ENCODE measurements at regions not wholly inside any gene's neighbourhood (a gene's known extent, or its start where the extent isn't known, plus 50 kb on each side); places are given as distances from the start of the nearest gene placed in this dataset.

DNA sequence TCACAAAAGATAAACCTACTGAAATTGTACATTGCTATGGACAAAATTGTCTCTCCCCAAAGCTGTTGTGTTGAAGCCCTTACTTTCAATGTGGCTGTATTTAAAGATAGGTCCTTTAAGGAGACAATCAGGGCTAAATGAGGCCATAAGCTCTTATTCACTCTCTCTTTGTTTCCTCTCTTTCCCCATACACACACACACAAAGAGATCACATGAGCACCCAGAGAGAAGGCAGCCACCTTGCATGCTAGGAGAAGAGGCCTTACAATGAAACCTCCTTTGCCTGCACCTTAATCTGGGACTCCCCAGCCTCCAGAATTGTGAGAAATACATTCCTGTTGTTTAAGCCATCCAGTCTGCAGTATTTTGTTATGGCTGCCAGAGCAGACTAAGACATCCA, 1295.6 kb upstream of the CDH6 start:
- in situ Hi-C loops (cut with HindIII; ENCODE audit: low pct_unique_long_range_greater_than_20kb, low sequenced_read_pairs), result no loop called here
- DNase-seq (ENCODE audit: low read depth, low spot score), result peak; percentile 56

DNA sequence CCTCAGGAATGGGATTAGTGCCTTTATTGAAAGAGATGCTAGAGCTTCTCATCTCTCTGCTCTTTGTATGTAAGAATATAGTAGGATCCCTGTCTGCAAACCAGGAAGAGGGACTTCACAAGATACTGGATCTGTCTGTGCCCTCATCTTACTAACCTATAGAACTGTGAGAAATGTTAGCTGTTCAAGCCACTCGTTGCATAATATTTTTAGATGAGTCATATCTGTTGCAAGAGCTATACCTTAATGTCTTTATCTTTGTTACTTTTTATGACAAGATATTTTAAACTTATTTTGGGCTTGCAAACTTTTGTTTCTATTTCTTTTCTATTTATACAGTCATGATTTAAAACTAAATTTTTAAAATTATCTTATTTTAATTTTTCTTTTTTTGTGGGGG, 1296.8 kb upstream of the CDH6 start:
- DNase-seq (ENCODE audit: low read depth, low spot score), result peak; percentile 13
- in situ Hi-C loops (cut with HindIII; ENCODE audit: low pct_unique_long_range_greater_than_20kb, low sequenced_read_pairs), result no loop called here

GRCh38 chr5:29894668-29895067, 1298.8 kb upstream of the CDH6 start:
- no peak for DNase-seq (ENCODE audit: low read depth, low spot score)
- in situ Hi-C loops (cut with HindIII; ENCODE audit: low pct_unique_long_range_greater_than_20kb, low sequenced_read_pairs), result no loop called here

DNA sequence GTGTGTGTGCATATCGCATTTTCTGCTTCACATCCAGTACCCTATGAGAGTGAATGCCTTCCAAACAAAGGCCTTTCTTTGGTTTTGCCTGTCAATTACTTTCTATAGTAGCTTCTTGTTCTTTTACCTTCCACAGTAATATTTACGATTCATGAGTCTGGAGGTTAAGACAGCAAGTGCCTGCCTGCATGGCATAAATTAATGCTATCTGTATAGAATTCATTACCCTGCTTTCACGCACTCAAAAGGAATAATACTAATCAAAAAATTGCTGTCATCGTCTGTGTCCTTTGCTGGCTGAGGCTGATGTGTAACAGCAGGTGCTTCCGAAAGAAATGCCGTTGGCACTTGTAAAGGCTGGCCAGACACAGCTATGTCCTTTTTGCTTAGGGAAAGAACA, 1304.4 kb upstream of the CDH6 start:
- DNase-seq (ENCODE audit: low read depth, low spot score), result no peak
- in situ Hi-C loops (cut with HindIII; ENCODE audit: low pct_unique_long_range_greater_than_20kb, low sequenced_read_pairs), result no loop called here

GRCh38 chr5:29885595-29885994, 1307.9 kb upstream of the CDH6 start:
- DNase-seq (ENCODE audit: low read depth, low spot score), result no peak
- in situ Hi-C loops (cut with HindIII; ENCODE audit: low pct_unique_long_range_greater_than_20kb, low sequenced_read_pairs), result no loop called here

GRCh38 chr5:29882036-29882435, 1311.5 kb upstream of the CDH6 start:
- in situ Hi-C loops (cut with HindIII; ENCODE audit: low pct_unique_long_range_greater_than_20kb, low sequenced_read_pairs), result no loop called here
- DNase-seq (ENCODE audit: low read depth, low spot score), result no peak

DNA sequence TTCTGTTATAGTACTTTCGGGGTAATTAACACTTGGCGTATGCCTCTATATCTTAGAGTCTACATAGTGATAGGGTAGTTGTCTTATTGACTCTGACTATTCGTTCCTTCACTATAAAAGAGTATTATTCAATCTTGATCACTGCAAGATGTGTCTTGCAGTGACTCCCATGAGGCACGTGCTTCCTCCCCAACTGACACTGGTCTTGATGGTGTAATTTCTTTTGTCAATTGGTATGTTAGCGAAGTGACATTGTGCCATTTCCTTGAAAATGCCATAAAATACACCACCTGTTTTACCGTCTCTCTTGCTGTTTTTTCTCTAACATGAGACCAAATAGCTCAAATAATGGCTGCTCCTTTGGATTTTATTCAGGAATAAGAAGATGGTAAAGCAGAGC, 1314.1 kb upstream of the CDH6 start:
- no peak for DNase-seq (ENCODE audit: low read depth, low spot score)
- in situ Hi-C loops (cut with HindIII; ENCODE audit: low pct_unique_long_range_greater_than_20kb, low sequenced_read_pairs), result no loop called here

DNA sequence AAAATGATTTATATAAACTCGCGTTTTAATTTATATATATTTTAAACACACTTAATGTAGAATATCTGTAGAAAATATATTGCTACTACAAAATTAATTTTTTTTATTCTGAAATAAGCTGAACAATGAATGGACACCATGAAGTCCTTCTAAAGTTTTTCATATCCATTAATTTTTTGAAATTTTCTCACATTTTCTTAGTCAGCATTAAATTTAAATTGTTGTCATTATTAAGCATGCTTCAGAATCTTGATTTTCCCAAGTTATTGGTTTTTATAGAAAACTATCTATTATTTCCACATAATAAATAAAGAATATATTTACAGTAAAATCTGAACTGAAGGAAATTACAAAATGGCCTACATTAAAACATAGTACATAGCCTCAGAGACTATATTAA, 1314.9 kb upstream of the CDH6 start:
- in situ Hi-C loops (cut with HindIII; ENCODE audit: low pct_unique_long_range_greater_than_20kb, low sequenced_read_pairs), result no loop called here

GRCh38 chr5:29867155-29867554, 1326.3 kb upstream of the CDH6 start:
- no peak for DNase-seq (ENCODE audit: low read depth, low spot score)
- in situ Hi-C loops (cut with HindIII; ENCODE audit: low pct_unique_long_range_greater_than_20kb, low sequenced_read_pairs), result no loop called here

More for the DNA sequence above, 1314.9 kb upstream of the CDH6 start:
- no peak for DNase-seq (ENCODE audit: low read depth, low spot score)

- in situ Hi-C loops (cut with HindIII; ENCODE audit: low pct_unique_long_range_greater_than_20kb, low sequenced_read_pairs), result no loop called here
Measured at GRCh38 chr5:29853711-29854220, 1339.7 kb upstream of the CDH6 start.

GRCh38 chr5:29852329-29852728, 1341.2 kb upstream of the CDH6 start:
- in situ Hi-C loops (cut with HindIII; ENCODE audit: low pct_unique_long_range_greater_than_20kb, low sequenced_read_pairs), result no loop called here
- no peak for DNase-seq (ENCODE audit: low read depth, low spot score)

More at GRCh38 chr5:29853711-29854220, 1339.7 kb upstream of the CDH6 start:
- DNase-seq (ENCODE audit: low read depth, low spot score), result no peak

DNA sequence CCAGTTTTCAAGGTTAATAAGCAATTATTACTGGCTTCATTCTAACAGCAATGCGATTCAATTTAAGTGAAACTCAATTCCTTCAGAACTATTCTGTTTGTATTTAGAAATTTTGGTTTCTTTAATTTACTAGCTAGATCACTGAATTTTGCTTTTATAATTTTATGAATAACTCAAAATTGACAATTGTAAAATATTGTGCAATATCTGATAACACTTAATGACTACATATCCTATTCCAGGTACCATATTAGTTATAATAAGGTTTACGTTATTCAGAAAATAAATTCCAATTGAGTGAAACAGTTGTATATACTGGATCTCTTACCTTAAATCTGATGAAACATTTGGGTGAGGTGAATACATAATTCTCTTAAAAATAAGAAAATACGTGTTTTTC, 1348.3 kb upstream of the CDH6 start:
- in situ Hi-C loops (cut with HindIII; ENCODE audit: low pct_unique_long_range_greater_than_20kb, low sequenced_read_pairs), result no loop called here
- DNase-seq (ENCODE audit: low read depth, low spot score), result no peak

DNA sequence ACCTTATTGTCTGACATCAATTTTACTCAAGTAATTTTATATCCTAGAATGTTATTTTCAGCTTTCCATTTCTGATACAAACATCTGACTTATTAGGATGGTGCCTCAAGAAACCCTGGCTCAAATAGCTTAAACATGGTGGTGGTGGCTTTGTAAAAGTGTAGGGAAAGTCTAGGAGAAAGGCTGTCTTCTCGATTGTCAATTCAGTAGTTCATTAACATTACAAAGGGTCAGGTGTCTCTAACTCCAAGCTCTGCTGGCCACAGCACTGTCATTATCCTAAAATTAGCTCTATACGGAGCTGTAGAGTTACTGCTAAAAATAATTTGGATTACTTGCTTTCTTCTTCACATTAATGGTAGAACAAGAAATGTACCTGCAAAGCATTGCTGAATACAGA, 1360.1 kb upstream of the CDH6 start:
- in situ Hi-C loops (cut with HindIII; ENCODE audit: low pct_unique_long_range_greater_than_20kb, low sequenced_read_pairs), result no loop called here

GRCh38 chr5:29822521-29822920, 1371.0 kb upstream of the CDH6 start:
- in situ Hi-C loops (cut with HindIII; ENCODE audit: low pct_unique_long_range_greater_than_20kb, low sequenced_read_pairs), result no loop called here
- peak; percentile 19 for DNase-seq (ENCODE audit: low read depth, low spot score)

More for the DNA sequence above, 1360.1 kb upstream of the CDH6 start:
- DNase-seq (ENCODE audit: low read depth, low spot score), result no peak

GRCh38 chr5:29811914-29812679, 1381.4 kb upstream of the CDH6 start:
- DNase-seq (ENCODE audit: low read depth, low spot score), result peak; percentile 80

GRCh38 chr5:29805804-29806203, 1387.7 kb upstream of the CDH6 start:
- in situ Hi-C loops (cut with HindIII; ENCODE audit: low pct_unique_long_range_greater_than_20kb, low sequenced_read_pairs), result no loop called here
- no peak for DNase-seq (ENCODE audit: low read depth, low spot score)

More at GRCh38 chr5:29811914-29812679, 1381.4 kb upstream of the CDH6 start:
- in situ Hi-C loops (cut with HindIII; ENCODE audit: low pct_unique_long_range_greater_than_20kb, low sequenced_read_pairs), result no loop called here

GRCh38 chr5:29800752-29801151, 1392.7 kb upstream of the CDH6 start:
- DNase-seq (ENCODE audit: low read depth, low spot score), result no peak
- in situ Hi-C loops (cut with HindIII; ENCODE audit: low pct_unique_long_range_greater_than_20kb, low sequenced_read_pairs), result no loop called here

DNA sequence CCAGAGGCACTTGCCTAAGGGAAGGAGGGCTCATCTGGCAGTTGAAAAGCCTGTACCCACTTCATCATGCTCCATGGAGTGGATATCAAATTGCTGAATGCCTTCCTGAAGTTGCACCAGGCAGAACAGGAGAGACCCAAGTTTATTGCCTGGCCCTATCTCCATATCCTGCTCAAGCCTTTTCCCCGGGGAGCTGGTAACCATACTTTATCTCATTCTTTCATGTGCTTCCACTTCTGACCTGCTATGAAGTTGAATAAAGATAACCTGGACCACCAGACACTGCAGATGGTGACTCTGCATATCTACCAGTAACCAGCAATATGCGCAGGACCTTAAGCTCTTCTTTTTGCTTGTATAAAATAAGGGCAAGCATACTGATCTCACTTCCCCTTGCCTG, 1397.5 kb upstream of the CDH6 start:
- peak; percentile 45 for DNase-seq (ENCODE audit: low read depth, low spot score)

DNA sequence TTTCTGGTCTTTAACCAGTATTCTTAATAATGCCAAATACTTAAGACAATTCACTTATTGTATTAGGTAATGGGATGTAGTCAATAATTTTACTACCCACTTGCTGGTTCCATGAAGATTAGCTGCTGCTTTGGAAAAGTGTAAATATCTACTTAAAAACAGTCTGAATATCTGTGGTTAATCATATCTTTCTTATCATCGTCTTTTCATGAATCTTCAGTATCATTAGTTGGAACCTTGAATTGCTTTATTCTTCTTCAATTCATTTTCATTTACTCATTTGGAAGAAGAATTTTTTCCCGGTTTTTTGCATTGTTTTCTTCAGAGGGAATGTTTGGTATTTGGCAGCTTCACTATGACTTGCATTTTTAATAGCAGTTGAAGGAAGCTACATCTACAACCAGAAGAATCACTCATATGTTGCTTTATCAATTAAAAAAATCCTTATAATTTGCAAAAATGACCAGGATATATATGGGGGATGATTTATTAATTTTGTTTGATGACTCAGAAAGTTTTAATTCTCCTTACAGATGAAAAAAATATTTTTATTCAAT, 1398.3 kb upstream of the CDH6 start:
- DNase-seq (ENCODE audit: low read depth, low spot score), result peak; percentile 57

More for the DNA sequence above, 1397.5 kb upstream of the CDH6 start:
- in situ Hi-C loops (cut with HindIII; ENCODE audit: low pct_unique_long_range_greater_than_20kb, low sequenced_read_pairs), result no loop called here

More for the DNA sequence above, 1398.3 kb upstream of the CDH6 start:
- in situ Hi-C loops (cut with HindIII; ENCODE audit: low pct_unique_long_range_greater_than_20kb, low sequenced_read_pairs), result no loop called here

Data from SK-MEL-5 (cell line).